Uterus (tissue), 2 donors: ENCODE measurements at regions not wholly inside any gene's neighbourhood (a gene's known extent, or its start where the extent isn't known, plus 50 kb on each side); places are given as distances from the start of the nearest gene placed in this dataset.

Source experiments
- POLR2A ChIP-seq, 2 donors: fragments of 450-650 bp; IDR thresholded peaks; one replicate each; pipeline ENCODE4 v1.6.1; 2016; ENCODE audit warnings: antibody characterized with exemption in 2 of 2, mild to moderate bottlenecking in 1 of 2, moderate library complexity in 1 of 2
- TF ChIP-seq, protein P1 (sequence below), 4 experiments: fragments of 200-600 bp in 2 of 4; fragments of 450-650 bp in 2 of 4; sonication (generic) in 2 of 4; IDR thresholded peaks; one replicate each; pipeline ENCODE4 v1.5.1; 2016 to 2019; ENCODE audit warnings: antibody characterized with exemption in 4 of 4, mild to moderate bottlenecking in 2 of 4, moderate library complexity in 1 of 4

DNA sequence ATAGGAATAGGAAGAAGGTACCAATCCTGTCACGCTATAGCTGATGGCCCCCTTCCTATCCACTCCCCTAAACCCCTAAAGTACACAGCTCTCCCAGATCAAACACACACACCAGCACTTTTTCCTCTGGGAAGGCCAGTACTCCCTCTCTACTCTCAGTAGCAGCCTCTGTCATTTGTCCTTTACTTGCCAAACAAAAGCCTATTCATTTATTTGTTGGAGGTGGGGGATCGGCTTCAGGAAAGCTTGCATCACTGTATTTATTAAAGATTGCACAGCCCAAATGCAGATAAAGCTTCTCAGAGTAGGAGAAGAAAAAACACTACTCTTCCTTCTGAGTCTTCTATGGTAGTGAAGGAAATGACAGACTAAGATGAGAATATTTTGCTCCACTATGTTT lies 429.7 kb upstream of the RASGRP1 start:
- TF ChIP-seq, protein P1, sequence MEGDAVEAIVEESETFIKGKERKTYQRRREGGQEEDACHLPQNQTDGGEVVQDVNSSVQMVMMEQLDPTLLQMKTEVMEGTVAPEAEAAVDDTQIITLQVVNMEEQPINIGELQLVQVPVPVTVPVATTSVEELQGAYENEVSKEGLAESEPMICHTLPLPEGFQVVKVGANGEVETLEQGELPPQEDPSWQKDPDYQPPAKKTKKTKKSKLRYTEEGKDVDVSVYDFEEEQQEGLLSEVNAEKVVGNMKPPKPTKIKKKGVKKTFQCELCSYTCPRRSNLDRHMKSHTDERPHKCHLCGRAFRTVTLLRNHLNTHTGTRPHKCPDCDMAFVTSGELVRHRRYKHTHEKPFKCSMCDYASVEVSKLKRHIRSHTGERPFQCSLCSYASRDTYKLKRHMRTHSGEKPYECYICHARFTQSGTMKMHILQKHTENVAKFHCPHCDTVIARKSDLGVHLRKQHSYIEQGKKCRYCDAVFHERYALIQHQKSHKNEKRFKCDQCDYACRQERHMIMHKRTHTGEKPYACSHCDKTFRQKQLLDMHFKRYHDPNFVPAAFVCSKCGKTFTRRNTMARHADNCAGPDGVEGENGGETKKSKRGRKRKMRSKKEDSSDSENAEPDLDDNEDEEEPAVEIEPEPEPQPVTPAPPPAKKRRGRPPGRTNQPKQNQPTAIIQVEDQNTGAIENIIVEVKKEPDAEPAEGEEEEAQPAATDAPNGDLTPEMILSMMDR (IDR thresholded peaks at IDR 0.05), result no peak
- TF ChIP-seq POLR2A (IDR thresholded peaks at IDR 0.05), result no peak
